ENCODE measurements at regions not wholly inside any gene's neighbourhood (a gene's known extent, or its start where the extent isn't known, plus 50 kb on each side); places are given as distances from the start of the nearest gene placed in this dataset.

GRCh38 chrX:39577985-39578869 is 519.5 kb downstream of the BCOR start:
- FAIRE-seq, result no peak

- no peak for FAIRE-seq
Observed at GRCh38 chrX:39580043-39580442, 517.7 kb downstream of the BCOR start.

- FAIRE-seq, result no peak
Observed at GRCh38 chrX:39581411-39581810, 516.3 kb downstream of the BCOR start.

GRCh38 chrX:39582091-39582490 is 515.7 kb downstream of the BCOR start:
- FAIRE-seq, result no peak

GRCh38 chrX:39582976-39583375 is 514.8 kb downstream of the BCOR start:
- no peak for FAIRE-seq

GRCh38 chrX:39585808-39586207 is 511.9 kb downstream of the BCOR start:
- FAIRE-seq, result no peak

GRCh38 chrX:39586359-39586758 is 511.4 kb downstream of the BCOR start:
- no peak for FAIRE-seq

- FAIRE-seq, result no peak
Observed at GRCh38 chrX:39591099-39591498, 506.7 kb downstream of the BCOR start.

GRCh38 chrX:39592776-39593175 is 505.0 kb downstream of the BCOR start:
- no peak for FAIRE-seq

GRCh38 chrX:39595977-39596376 is 501.8 kb downstream of the BCOR start:
- no peak for FAIRE-seq

- FAIRE-seq, result no peak
Observed at GRCh38 chrX:39596437-39596836, 501.3 kb downstream of the BCOR start.

- FAIRE-seq, result no peak
Observed at GRCh38 chrX:39599339-39599738, 498.4 kb downstream of the BCOR start.

- no peak for FAIRE-seq
Observed at GRCh38 chrX:39600222-39600621, 497.5 kb downstream of the BCOR start.

GRCh38 chrX:39601231-39602177 is 496.3 kb downstream of the BCOR start:
- no peak for FAIRE-seq

GRCh38 chrX:39602195-39602594 is 495.6 kb downstream of the BCOR start:
- no peak for FAIRE-seq

GRCh38 chrX:39603230-39603629 is 494.5 kb downstream of the BCOR start:
- FAIRE-seq, result no peak

GRCh38 chrX:39605183-39605582 is 492.6 kb downstream of the BCOR start:
- FAIRE-seq, result no peak

- no peak for FAIRE-seq
Observed at GRCh38 chrX:39605866-39606265, 491.9 kb downstream of the BCOR start.

GRCh38 chrX:39609941-39610340 is 487.8 kb downstream of the BCOR start:
- FAIRE-seq, result no peak

- no peak for FAIRE-seq
Observed at GRCh38 chrX:39611468-39611867, 486.3 kb downstream of the BCOR start.

GRCh38 chrX:39613482-39613995 is 484.2 kb downstream of the BCOR start:
- no peak for FAIRE-seq

GRCh38 chrX:39613997-39614679 is 483.6 kb downstream of the BCOR start:
- no peak for FAIRE-seq

- FAIRE-seq, result no peak
Observed at GRCh38 chrX:39614680-39614998, 483.1 kb downstream of the BCOR start.
